ENCODE measurements at regions not wholly inside any gene's neighbourhood (a gene's known extent, or its start where the extent isn't known, plus 50 kb on each side); places are given as distances from the start of the nearest gene placed in this dataset.

GRCh38 chr7:17460001-17460400 lies 161.5 kb downstream of the AHR start:
- TF ChIP-seq CTCF (IDR thresholded peaks at IDR 0.05): no peak
- no peak for TF ChIP-seq POLR2A (IDR thresholded peaks at IDR 0.05)
- TF ChIP-seq EP300 (IDR thresholded peaks at IDR 0.05): no peak

Data from tibial nerve (tissue), 4 donors.